ENCODE measurements at regions not wholly inside any gene's neighbourhood (a gene's known extent, or its start where the extent isn't known, plus 50 kb on each side); places are given as distances from the start of the nearest gene placed in this dataset.

DNA sequence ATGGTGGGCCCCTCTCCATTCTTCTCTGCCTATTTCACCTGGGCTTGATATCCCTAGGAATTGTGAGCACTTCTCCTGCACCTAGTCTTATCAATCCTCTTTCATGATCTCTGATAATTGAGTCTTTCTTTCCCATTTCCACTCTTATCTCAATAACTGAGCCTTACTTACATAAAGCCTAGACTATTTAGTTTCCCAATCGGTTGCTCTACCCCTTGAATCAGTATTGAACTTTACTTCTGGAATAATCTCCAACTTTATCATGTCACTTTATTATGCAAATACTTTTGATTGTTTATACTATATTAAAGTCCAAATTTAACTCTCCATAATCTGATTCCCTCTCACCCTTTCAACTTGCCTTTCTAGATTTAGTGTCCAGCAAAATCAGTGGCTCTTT is 222.7 kb downstream of the SPRY1 start:
- peaks cover 0 to 17% (median 10%) of the 10 kb centered on the region in 3 donors for H3K4me1 ChIP-seq
- intact Hi-C loops (cut with DNase I) = no loop called here
- WGBS, 2 donors = 86 to 93% methylated on average over 1 of the region's 1 CpG

DNA sequence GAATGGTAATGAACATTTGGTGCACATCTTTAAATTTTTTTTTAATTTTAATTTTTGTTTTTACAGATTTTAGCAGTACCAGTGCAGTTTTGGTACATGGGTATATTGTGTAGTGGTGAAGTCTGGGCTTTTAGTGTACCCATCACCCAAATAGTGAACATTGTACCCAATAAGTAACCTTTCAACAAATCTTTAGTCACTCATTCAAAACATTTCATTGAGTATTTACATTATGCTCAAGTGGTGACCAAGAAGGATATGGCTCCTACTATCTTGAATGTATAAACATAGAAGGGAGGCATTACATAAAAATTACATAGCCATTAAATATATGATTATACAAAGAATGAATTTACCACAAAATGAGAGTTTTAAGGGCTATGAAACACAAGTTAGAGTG is 223.3 kb downstream of the SPRY1 start:
- no peaks in the 10 kb centered on the region for H3K36me3 ChIP-seq
- H3K27me3 ChIP-seq = no peaks in the 10 kb centered on the region
- no peaks in the 10 kb centered on the region for H3K9me3 ChIP-seq
- H3K27ac ChIP-seq = no peak overlapping the region
- DNase-seq = no peak
- peaks cover 0 to 17% (median 10%) of the 10 kb centered on the region in 3 donors for H3K4me1 ChIP-seq
- intact Hi-C loops (cut with DNase I) = no loop called here
- no peak for TF ChIP-seq POLR2A (IDR thresholded peaks at IDR 0.05)
- TF ChIP-seq, protein P1, sequence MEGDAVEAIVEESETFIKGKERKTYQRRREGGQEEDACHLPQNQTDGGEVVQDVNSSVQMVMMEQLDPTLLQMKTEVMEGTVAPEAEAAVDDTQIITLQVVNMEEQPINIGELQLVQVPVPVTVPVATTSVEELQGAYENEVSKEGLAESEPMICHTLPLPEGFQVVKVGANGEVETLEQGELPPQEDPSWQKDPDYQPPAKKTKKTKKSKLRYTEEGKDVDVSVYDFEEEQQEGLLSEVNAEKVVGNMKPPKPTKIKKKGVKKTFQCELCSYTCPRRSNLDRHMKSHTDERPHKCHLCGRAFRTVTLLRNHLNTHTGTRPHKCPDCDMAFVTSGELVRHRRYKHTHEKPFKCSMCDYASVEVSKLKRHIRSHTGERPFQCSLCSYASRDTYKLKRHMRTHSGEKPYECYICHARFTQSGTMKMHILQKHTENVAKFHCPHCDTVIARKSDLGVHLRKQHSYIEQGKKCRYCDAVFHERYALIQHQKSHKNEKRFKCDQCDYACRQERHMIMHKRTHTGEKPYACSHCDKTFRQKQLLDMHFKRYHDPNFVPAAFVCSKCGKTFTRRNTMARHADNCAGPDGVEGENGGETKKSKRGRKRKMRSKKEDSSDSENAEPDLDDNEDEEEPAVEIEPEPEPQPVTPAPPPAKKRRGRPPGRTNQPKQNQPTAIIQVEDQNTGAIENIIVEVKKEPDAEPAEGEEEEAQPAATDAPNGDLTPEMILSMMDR (IDR thresholded peaks at IDR 0.05) = no peak
- no peak overlapping the region for H3K4me3 ChIP-seq

More for the DNA sequence above, 222.7 kb downstream of the SPRY1 start:
- no peak for TF ChIP-seq POLR2A (IDR thresholded peaks at IDR 0.05)
- TF ChIP-seq, protein P1 (IDR thresholded peaks at IDR 0.05) = no peak
- no peak overlapping the region for H3K4me3 ChIP-seq
- H3K36me3 ChIP-seq = no peaks in the 10 kb centered on the region
- H3K27ac ChIP-seq = no peak overlapping the region
- DNase-seq = no peak
- no peaks in the 10 kb centered on the region for H3K9me3 ChIP-seq
- no peaks in the 10 kb centered on the region for H3K27me3 ChIP-seq

DNA sequence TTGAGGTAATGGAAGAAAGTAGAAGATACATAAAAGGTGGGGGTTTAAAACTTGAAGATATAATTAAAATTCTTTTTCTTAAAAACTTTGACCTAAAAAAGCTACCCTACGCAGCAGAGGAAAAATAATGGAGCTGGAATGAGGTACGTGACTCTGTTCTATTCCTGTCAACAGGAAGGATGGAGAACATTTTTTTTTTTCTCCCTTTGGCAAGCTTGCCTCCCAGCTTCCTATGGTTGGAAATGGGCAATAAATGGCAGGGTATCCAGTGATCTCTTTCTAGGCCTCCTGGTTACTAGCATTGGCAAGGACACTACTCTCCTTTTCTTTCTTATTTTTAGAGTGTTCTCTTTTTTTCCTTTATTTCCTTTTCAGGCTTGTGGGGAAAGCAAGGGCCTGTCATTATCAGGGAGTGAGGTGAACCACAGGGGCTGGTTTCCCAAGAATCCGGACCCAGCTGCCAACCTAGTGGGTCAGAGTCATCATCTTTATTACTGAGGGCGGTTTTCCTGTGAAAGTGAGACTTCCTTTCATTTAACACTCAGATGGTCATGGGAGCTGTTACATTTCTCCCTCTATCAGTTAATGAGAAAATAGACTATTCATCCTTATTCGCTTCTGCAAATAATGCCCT is 224.6 kb downstream of the SPRY1 start:
- Histone ChIP-seq H3K36me3 (no peaks in the 10 kb centered on the region), H3K4me1 (peaks cover 0 to 17% (median 10%) of the 10 kb centered on the region in 3 donors), H3K27ac (peak overlapping the region in 2 of 4 donors; percentile 13 to 14), H3K27me3 (no peaks in the 10 kb centered on the region), H3K4me3 (no peak overlapping the region), H3K9me3 (no peaks in the 10 kb centered on the region)
- WGBS, 2 donors = 45 to 68% methylated on average over 5 of the region's 5 CpGs
- DNase-seq = no peak
- TF ChIP-seq, protein P1 (IDR thresholded peaks at IDR 0.05) = no peak
- no peak for TF ChIP-seq POLR2A (IDR thresholded peaks at IDR 0.05)
- intact Hi-C loops (cut with DNase I) = no loop called here

DNA sequence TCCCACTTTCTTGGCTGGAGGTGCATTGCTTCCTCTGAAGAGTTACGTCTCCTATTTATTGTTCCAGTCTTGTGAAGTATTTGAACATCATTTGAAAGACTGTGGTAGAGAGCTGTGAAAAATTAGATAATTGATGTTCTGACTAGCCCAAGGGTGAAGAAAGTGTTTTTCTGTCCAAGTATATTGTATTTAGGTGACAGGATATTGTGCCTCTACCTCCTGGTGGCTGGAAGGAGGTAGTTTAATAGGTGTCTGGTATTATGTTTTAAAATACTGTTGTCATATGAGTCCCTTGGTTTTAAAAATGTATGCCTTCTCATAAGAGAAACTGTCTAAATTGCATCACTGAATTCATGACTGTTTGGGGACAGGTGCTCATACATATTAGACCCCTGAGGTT is 226.0 kb downstream of the SPRY1 start:
- intact Hi-C loops (cut with DNase I) = no loop called here
- H3K4me1 ChIP-seq = peaks cover 0 to 3% (median 3%) of the 10 kb centered on the region in 3 donors

DNA sequence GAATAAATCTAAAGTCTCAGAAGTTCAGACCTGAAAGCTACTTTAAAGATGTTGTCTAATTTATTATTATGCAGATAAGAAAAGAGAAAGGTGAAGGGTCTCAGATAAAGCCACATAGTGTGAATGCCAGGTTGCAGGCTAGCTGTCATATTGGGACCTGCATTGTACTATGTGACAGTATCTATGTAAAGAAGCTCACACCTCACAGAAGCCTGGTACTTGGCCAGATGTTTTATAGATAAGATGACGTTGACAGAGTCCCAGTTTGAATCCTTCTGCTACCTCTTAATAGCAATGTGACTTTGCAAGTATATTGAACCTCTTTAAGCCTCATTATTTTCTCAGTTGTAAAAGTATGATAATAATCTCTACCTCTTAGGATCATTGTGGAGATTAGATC is 227.0 kb downstream of the SPRY1 start:
- no peak for TF ChIP-seq POLR2A (IDR thresholded peaks at IDR 0.05)
- TF ChIP-seq, protein P1 (IDR thresholded peaks at IDR 0.05) = no peak
- Histone ChIP-seq H3K4me1 (peaks cover 0 to 3% (median 0%) of the 10 kb centered on the region in 3 donors), H3K27me3 (no peaks in the 10 kb centered on the region), H3K9me3 (no peaks in the 10 kb centered on the region), H3K4me3 (no peak overlapping the region), H3K36me3 (no peaks in the 10 kb centered on the region), H3K27ac (no peak overlapping the region)
- WGBS, 2 donors = 60 to 80% methylated on average over 1 of the region's 1 CpG
- intact Hi-C loops (cut with DNase I) = no loop called here
- no peak for DNase-seq

More for the DNA sequence above, 226.0 kb downstream of the SPRY1 start:
- H3K27me3 ChIP-seq = no peaks in the 10 kb centered on the region
- H3K36me3 ChIP-seq = no peaks in the 10 kb centered on the region
- H3K27ac ChIP-seq = no peak overlapping the region
- TF ChIP-seq, protein P1 (IDR thresholded peaks at IDR 0.05) = peak in 1 of 6 experiments; percentile 8
- TF ChIP-seq POLR2A (IDR thresholded peaks at IDR 0.05) = no peak
- no peak for DNase-seq
- WGBS, 2 donors = 90 to 94% methylated on average over 1 of the region's 1 CpG
- no peak overlapping the region for H3K4me3 ChIP-seq
- H3K9me3 ChIP-seq = no peaks in the 10 kb centered on the region

Measured in esophagus squamous epithelium (tissue), 5 donors.